AG04450 (cell line): ENCODE measurements at regions not wholly inside any gene's neighbourhood (a gene's known extent, or its start where the extent isn't known, plus 50 kb on each side); places are given as distances from the start of the nearest gene placed in this dataset.

Experiments
- CTCF ChIA-PET: fragments of 300-600, 350-600 bp; formaldehyde crosslinking; extraction: SDS; loops from one replicate; lab custom pipeline; 2022; ENCODE audit warnings: antibody characterized with exemption, inconsistent platforms; lab: Charles Lee
- POLR2A ChIA-PET: fragments of 350-600 bp; formaldehyde crosslinking; extraction: SDS; loops from one replicate; lab custom pipeline; 2021; ENCODE audit warnings: antibody characterized with exemption, inconsistent platforms; lab: Yijun Ruan, JAX
- DNase-seq: peaks from one replicate; pipeline ENCODE4 v3.0.0-alpha.2; 2011; ENCODE audit warnings: low read depth, low spot score
- H3K27ac ChIP-seq: one replicate; pipeline ENCODE4 v1.5.1; 2012; ENCODE audit warnings: low read depth, low read length, control low read depth
- H3K27me3 ChIP-seq: one replicate; pipeline ENCODE4 v1.6.0; 2012; ENCODE audit warnings: low read length; ENCODE audit not compliant: control insufficient read depth, insufficient read depth
- H3K4me3 ChIP-seq: 2 replicates; pipeline ENCODE4 v1.5.1; 2011; ENCODE audit warnings: mild to moderate bottlenecking, low read depth, low read length, control low read depth
- H3K9me3 ChIP-seq: 2 replicates; pipeline ENCODE4 v1.5.1; 2012; ENCODE audit warnings: low read length; ENCODE audit not compliant: control insufficient read depth, insufficient read depth
- CTCF ChIP-seq: IDR thresholded peaks from 2 replicates; pipeline ENCODE4 v1.5.1; 2011; ENCODE audit warnings: low read depth, low read length, control low read depth, inconsistent platforms

GRCh38 chr4:153997516-153997915 lies 208.6 kb upstream of the SFRP2 start:
- DNase-seq: no peak
- no peak for TF ChIP-seq CTCF
- H3K9me3 ChIP-seq: peaks cover 8% of the 10 kb centered on the region
- ChIA-PET POLR2A (no interaction called here), CTCF (no interaction called here)
- H3K4me3 ChIP-seq: no peak overlapping the region
- H3K27me3 ChIP-seq: no peaks in the 10 kb centered on the region
- H3K27ac ChIP-seq: no peak overlapping the region

GRCh38 chr4:153989505-153989904 lies 200.6 kb upstream of the SFRP2 start:
- no peak for DNase-seq
- no peak overlapping the region for H3K4me3 ChIP-seq
- ChIA-PET POLR2A (no interaction called here), CTCF (no interaction called here)
- no peak overlapping the region for H3K27ac ChIP-seq
- H3K9me3 ChIP-seq: peaks cover 4% of the 10 kb centered on the region; the same call in 1 of the 2 replicates
- H3K27me3 ChIP-seq: no peaks in the 10 kb centered on the region
- TF ChIP-seq CTCF: no peak

GRCh38 chr4:153988492-153989363 lies 199.8 kb upstream of the SFRP2 start:
- ChIA-PET POLR2A (no interaction called here), CTCF (no interaction called here)
- DNase-seq: no peak
- Histone ChIP-seq H3K9me3 (peaks cover 7% of the 10 kb centered on the region), H3K27ac (no peak overlapping the region), H3K4me3 (no peak overlapping the region), H3K27me3 (no peaks in the 10 kb centered on the region)
- no peak for TF ChIP-seq CTCF

- DNase-seq: no peak
- no peak for TF ChIP-seq CTCF
- Histone ChIP-seq H3K27ac (no peak overlapping the region), H3K4me3 (no peak overlapping the region), H3K9me3 (peaks cover 7% of the 10 kb centered on the region), H3K27me3 (no peaks in the 10 kb centered on the region)
- CTCF ChIA-PET: no interaction called here
- POLR2A ChIA-PET: no interaction called here
Measured at GRCh38 chr4:153987291-153987690, 198.4 kb upstream of the SFRP2 start.

GRCh38 chr4:153976954-153977353 lies 188.1 kb upstream of the SFRP2 start:
- Histone ChIP-seq H3K27ac (no peak overlapping the region), H3K9me3 (peaks cover 7% of the 10 kb centered on the region), H3K27me3 (no peaks in the 10 kb centered on the region), H3K4me3 (no peak overlapping the region)
- POLR2A ChIA-PET: no interaction called here
- TF ChIP-seq CTCF: no peak
- CTCF ChIA-PET: no interaction called here
- no peak for DNase-seq
